ENCODE measurements at regions not wholly inside any gene's neighbourhood (a gene's known extent, or its start where the extent isn't known, plus 50 kb on each side); places are given as distances from the start of the nearest gene placed in this dataset.
A peak's percentile ranks its signal among the peaks of the same experiment; 100 is the strongest.

- peak; percentile 15 for TF ChIP-seq CTCF (IDR thresholded peaks at IDR 0.05; ENCODE audit: unreplicated experiment)
- H3K27me3 Mint-ChIP-seq = peaks cover 79% of the 10 kb centered on the region
Observed at GRCh38 chr5:3195994-3196393, 399.6 kb upstream of the IRX1 start.

GRCh38 chr5:3194684-3195083, 400.9 kb upstream of the IRX1 start:
- no peak for DNase-seq (ENCODE audit: low spot score, unreplicated experiment)
- Mint-ChIP-seq H3K4me3 (ENCODE audit: low read depth) (no peak overlapping the region), H3K27me3 (peaks cover 73% of the 10 kb centered on the region), H3K36me3 (ENCODE audit: insufficient read depth) (no peaks in the 10 kb centered on the region), H3K9me3 (ENCODE audit: low read depth) (no peaks in the 10 kb centered on the region), H3K4me1 (ENCODE audit: low read depth) (peaks cover 9% of the 10 kb centered on the region), H3K27ac (no peak overlapping the region)
- no peak for TF ChIP-seq CTCF (IDR thresholded peaks at IDR 0.05; ENCODE audit: unreplicated experiment)

More at GRCh38 chr5:3195994-3196393, 399.6 kb upstream of the IRX1 start:
- Mint-ChIP-seq H3K36me3 (ENCODE audit: insufficient read depth) (no peaks in the 10 kb centered on the region), H3K9me3 (ENCODE audit: low read depth) (no peaks in the 10 kb centered on the region), H3K27ac (no peak overlapping the region), H3K4me1 (ENCODE audit: low read depth) (peaks cover 9% of the 10 kb centered on the region), H3K4me3 (ENCODE audit: low read depth) (no peak overlapping the region)
- DNase-seq (ENCODE audit: low spot score, unreplicated experiment) = no peak

GRCh38 chr5:3194271-3194670, 401.4 kb upstream of the IRX1 start:
- Mint-ChIP-seq H3K4me3 (ENCODE audit: low read depth) (no peak overlapping the region), H3K36me3 (ENCODE audit: insufficient read depth) (no peaks in the 10 kb centered on the region), H3K4me1 (ENCODE audit: low read depth) (peaks cover 9% of the 10 kb centered on the region), H3K27ac (no peak overlapping the region), H3K9me3 (ENCODE audit: low read depth) (no peaks in the 10 kb centered on the region), H3K27me3 (peaks cover 69% of the 10 kb centered on the region)
- no peak for TF ChIP-seq CTCF (IDR thresholded peaks at IDR 0.05; ENCODE audit: unreplicated experiment)
- DNase-seq (ENCODE audit: low spot score, unreplicated experiment) = no peak

GRCh38 chr5:3191585-3191984, 404.0 kb upstream of the IRX1 start:
- TF ChIP-seq CTCF (IDR thresholded peaks at IDR 0.05; ENCODE audit: unreplicated experiment) = no peak
- Mint-ChIP-seq H3K4me1 (ENCODE audit: low read depth) (no peaks in the 10 kb centered on the region), H3K4me3 (ENCODE audit: low read depth) (no peak overlapping the region), H3K36me3 (ENCODE audit: insufficient read depth) (no peaks in the 10 kb centered on the region), H3K27ac (no peak overlapping the region), H3K9me3 (ENCODE audit: low read depth) (no peaks in the 10 kb centered on the region), H3K27me3 (peaks cover 46% of the 10 kb centered on the region)
- DNase-seq (ENCODE audit: low spot score, unreplicated experiment) = no peak

GRCh38 chr5:3190930-3191329, 404.7 kb upstream of the IRX1 start:
- Mint-ChIP-seq H3K9me3 (ENCODE audit: low read depth) (no peaks in the 10 kb centered on the region), H3K27ac (no peak overlapping the region), H3K4me1 (ENCODE audit: low read depth) (no peaks in the 10 kb centered on the region), H3K4me3 (ENCODE audit: low read depth) (no peak overlapping the region), H3K36me3 (ENCODE audit: insufficient read depth) (no peaks in the 10 kb centered on the region), H3K27me3 (peaks cover 39% of the 10 kb centered on the region)
- TF ChIP-seq CTCF (IDR thresholded peaks at IDR 0.05; ENCODE audit: unreplicated experiment) = no peak
- no peak for DNase-seq (ENCODE audit: low spot score, unreplicated experiment)
